Hepatocyte (in vitro differentiated cells): ENCODE measurements at regions not wholly inside any gene's neighbourhood (a gene's known extent, or its start where the extent isn't known, plus 50 kb on each side); places are given as distances from the start of the nearest gene placed in this dataset.

Source experiments
- DNase-seq: peaks from one replicate; pipeline ENCODE4 v3.0.0-alpha.2; 2016; ENCODE audit warnings: low spot score
- H2AFZ ChIP-seq: fragments of 200-600 bp; sonication (generic); 2 replicates; pipeline ENCODE4 v1.6.0; 2016; ENCODE audit warnings: antibody characterized with exemption, mild to moderate bottlenecking
- H3K27ac ChIP-seq: fragments of 200-600 bp; sonication (generic); 2 replicates; pipeline ENCODE4 v1.5.1; 2016; ENCODE audit warnings: mild to moderate bottlenecking
- H3K27me3 ChIP-seq: fragments of 200-600 bp; sonication (generic); 2 replicates; pipeline ENCODE4 v1.6.1; 2016
- H3K36me3 ChIP-seq: fragments of 200-600 bp; sonication (generic); replicated peaks from 2 replicates; pipeline ENCODE4 v1.5.1; 2016; ENCODE audit warnings: low read depth; ENCODE audit not compliant: insufficient read depth
- H3K4me1 ChIP-seq: fragments of 200-600 bp; sonication (generic); 2 replicates; pipeline ENCODE4 v1.5.1; 2016; ENCODE audit warnings: mild to moderate bottlenecking, moderate library complexity; ENCODE audit not compliant: insufficient read depth
- H3K4me2 ChIP-seq: fragments of 200-600 bp; sonication (generic); 2 replicates; pipeline ENCODE4 v1.6.0; 2016
- H3K4me3 ChIP-seq: fragments of 200-600 bp; sonication (generic); 2 replicates; pipeline ENCODE4 v1.5.1; 2016; ENCODE audit warnings: mild to moderate bottlenecking
- H3K79me2 ChIP-seq: fragments of 200-600 bp; sonication (generic); 2 replicates; pipeline ENCODE4 v1.6.0; 2017; ENCODE audit warnings: mild to moderate bottlenecking
- H3K9me2 ChIP-seq: fragments of 200-600 bp; sonication (generic); replicated peaks from 2 replicates; pipeline ENCODE4 v1.6.0; 2017; ENCODE audit warnings: mild to moderate bottlenecking; ENCODE audit not compliant: insufficient read depth
- H3K9me3 ChIP-seq: fragments of 200-600 bp; sonication (generic); 2 replicates; pipeline ENCODE4 v1.5.1; 2016; ENCODE audit warnings: low read depth, mild to moderate bottlenecking
- H4K20me1 ChIP-seq: fragments of 200-600 bp; sonication (generic); 2 replicates; pipeline ENCODE4 v1.6.0; 2016; ENCODE audit warnings: mild to moderate bottlenecking; ENCODE audit not compliant: insufficient read depth, poor library complexity, severe bottlenecking
- EZH2 ChIP-seq: fragments of 200-600 bp; sonication (generic); IDR thresholded peaks from 2 replicates; pipeline ENCODE4 v1.6.1; 2016; ENCODE audit warnings: antibody characterized with exemption, mild to moderate bottlenecking, borderline replicate concordance
- EZH2phosphoT487 ChIP-seq: fragments of 200-600 bp; sonication (generic); IDR thresholded peaks from one replicate; pipeline ENCODE4 v1.6.1; 2018; ENCODE audit warnings: antibody characterized with exemption, mild to moderate bottlenecking, low read depth, moderate library complexity; ENCODE audit not compliant: unreplicated experiment, severe bottlenecking
- WGBS: methylation state at CpG from one replicate; pipeline ENCODE4 v1.1.6; 2016; ENCODE audit warnings: low lambda C conversion rate; ENCODE audit errors: missing lambda C conversion rate; 5-methylcytosine and 5-hydroxymethylcytosine counted together
- TF ChIP-seq, protein P1 (sequence below): fragments of 200-600 bp; sonication (generic); IDR thresholded peaks from 2 replicates; pipeline ENCODE4 v1.5.1; 2016; ENCODE audit warnings: antibody characterized with exemption, mild to moderate bottlenecking; ENCODE audit not compliant: poor library complexity

DNA sequence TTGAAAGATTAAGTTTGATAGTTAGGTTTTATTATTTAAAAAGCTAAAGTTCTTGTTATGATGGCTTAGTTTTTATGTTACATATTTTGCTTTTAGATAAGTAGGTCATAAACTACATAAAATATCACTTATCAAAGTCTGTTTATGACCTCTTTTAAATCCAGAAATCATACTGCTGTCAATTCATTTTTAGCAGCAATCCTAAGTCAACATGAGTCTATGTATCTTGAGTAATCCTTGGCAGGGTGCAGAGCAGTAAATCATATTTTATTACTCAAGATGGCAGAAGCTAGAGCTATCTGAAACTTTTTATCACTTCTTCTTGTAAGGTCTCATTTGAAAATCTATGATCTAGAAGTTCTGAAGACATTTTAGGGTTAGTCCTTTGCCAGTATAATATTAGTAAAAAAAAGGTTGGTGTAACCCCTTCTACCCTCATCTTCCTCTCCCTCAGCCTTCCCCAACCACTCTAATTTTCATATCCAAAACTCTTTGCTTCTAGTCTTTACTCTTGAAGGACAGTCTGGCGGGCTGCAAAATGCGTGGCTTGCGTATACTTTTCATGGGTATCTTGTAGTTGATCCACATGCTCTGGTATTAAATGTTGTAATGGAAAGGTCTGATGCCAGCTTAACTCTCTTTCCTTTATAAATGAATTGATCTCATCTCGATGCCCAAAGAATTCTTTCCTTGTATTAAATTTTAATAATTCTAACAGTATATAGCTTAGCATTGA, 134.0 kb upstream of the THRB start:
- WGBS = 90% methylated on average over 4 of the region's 4 CpGs
- peak; percentile 87 for TF ChIP-seq EZH2phosphoT487
- TF ChIP-seq, protein P1, sequence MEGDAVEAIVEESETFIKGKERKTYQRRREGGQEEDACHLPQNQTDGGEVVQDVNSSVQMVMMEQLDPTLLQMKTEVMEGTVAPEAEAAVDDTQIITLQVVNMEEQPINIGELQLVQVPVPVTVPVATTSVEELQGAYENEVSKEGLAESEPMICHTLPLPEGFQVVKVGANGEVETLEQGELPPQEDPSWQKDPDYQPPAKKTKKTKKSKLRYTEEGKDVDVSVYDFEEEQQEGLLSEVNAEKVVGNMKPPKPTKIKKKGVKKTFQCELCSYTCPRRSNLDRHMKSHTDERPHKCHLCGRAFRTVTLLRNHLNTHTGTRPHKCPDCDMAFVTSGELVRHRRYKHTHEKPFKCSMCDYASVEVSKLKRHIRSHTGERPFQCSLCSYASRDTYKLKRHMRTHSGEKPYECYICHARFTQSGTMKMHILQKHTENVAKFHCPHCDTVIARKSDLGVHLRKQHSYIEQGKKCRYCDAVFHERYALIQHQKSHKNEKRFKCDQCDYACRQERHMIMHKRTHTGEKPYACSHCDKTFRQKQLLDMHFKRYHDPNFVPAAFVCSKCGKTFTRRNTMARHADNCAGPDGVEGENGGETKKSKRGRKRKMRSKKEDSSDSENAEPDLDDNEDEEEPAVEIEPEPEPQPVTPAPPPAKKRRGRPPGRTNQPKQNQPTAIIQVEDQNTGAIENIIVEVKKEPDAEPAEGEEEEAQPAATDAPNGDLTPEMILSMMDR = no peak
- no peak overlapping the region for H3K4me3 ChIP-seq

GRCh38 chr3:24631481-24631880, 136.8 kb upstream of the THRB start:
- H3K4me1 ChIP-seq = peaks cover 6% of the 10 kb centered on the region
- H3K79me2 ChIP-seq = no peaks in the 10 kb centered on the region
- H3K36me3 ChIP-seq = no peaks in the 10 kb centered on the region
- no peak overlapping the region for H3K4me3 ChIP-seq
- DNase-seq = no peak
- TF ChIP-seq, protein P1 = no peak
- H3K9me3 ChIP-seq = no peaks in the 10 kb centered on the region
- no peak overlapping the region for H2AFZ ChIP-seq
- H3K4me2 ChIP-seq = no peak overlapping the region
- no peak overlapping the region for H3K27ac ChIP-seq
- no peaks in the 10 kb centered on the region for H3K9me2 ChIP-seq
- H3K27me3 ChIP-seq = no peaks in the 10 kb centered on the region
- H4K20me1 ChIP-seq = no peaks in the 10 kb centered on the region

More for the DNA sequence above, 134.0 kb upstream of the THRB start:
- H4K20me1 ChIP-seq = no peaks in the 10 kb centered on the region
- peak; percentile 22 for DNase-seq
- H3K36me3 ChIP-seq = no peaks in the 10 kb centered on the region
- no peak overlapping the region for H3K4me2 ChIP-seq
- H3K79me2 ChIP-seq = no peaks in the 10 kb centered on the region
- H3K9me2 ChIP-seq = no peaks in the 10 kb centered on the region
- H2AFZ ChIP-seq = no peak overlapping the region
- H3K9me3 ChIP-seq = no peaks in the 10 kb centered on the region
- peaks cover 6% of the 10 kb centered on the region for H3K4me1 ChIP-seq
- H3K27ac ChIP-seq = peak overlapping the region; percentile 54
- no peaks in the 10 kb centered on the region for H3K27me3 ChIP-seq

DNA sequence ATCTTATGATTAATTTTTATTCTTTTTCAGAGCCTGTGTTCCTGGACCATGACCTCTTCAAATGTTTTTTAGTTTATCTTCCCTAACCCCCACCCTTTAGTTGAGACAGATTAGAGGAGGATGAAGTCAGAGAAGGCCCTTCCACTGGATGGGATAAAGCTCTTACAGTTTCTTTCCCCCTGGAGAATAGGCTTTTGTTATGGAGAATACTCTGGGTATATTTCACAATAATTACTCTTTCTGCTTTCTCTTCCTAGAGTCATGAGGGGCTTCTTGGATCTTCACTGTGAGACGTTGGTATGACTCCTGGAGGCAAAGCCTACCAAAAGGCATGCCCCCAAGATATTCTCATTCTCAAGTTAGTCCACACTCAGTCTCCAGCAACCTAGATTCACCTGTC, 144.4 kb upstream of the THRB start:
- DNase-seq = no peak
- no peaks in the 10 kb centered on the region for H3K9me3 ChIP-seq
- peaks cover 13% of the 10 kb centered on the region for H3K4me1 ChIP-seq
- no peak for TF ChIP-seq EZH2
- no peak for TF ChIP-seq EZH2phosphoT487
- TF ChIP-seq, protein P1 = no peak
- H2AFZ ChIP-seq = peak overlapping the region; percentile 14
- peak overlapping the region; percentile 2 for H3K4me2 ChIP-seq
- H3K27ac ChIP-seq = peak overlapping the region; percentile 59
- H4K20me1 ChIP-seq = no peaks in the 10 kb centered on the region
- H3K4me3 ChIP-seq = no peak overlapping the region
- H3K36me3 ChIP-seq = no peaks in the 10 kb centered on the region
- no peaks in the 10 kb centered on the region for H3K9me2 ChIP-seq
- no peaks in the 10 kb centered on the region for H3K79me2 ChIP-seq
- 94% methylated on average over 1 of the region's 1 CpG for WGBS
- no peaks in the 10 kb centered on the region for H3K27me3 ChIP-seq
